HG03060 (cell line): ENCODE measurements at regions not wholly inside any gene's neighbourhood (a gene's known extent, or its start where the extent isn't known, plus 50 kb on each side); places are given as distances from the start of the nearest gene placed in this dataset.

Source experiments
- ATAC-seq: cut with Tn5 transposase; IDR thresholded peaks from one replicate; pipeline ENCODE4 v1.9.1; 2021; ENCODE audit warnings: low read depth, moderate number of reproducible peaks; ENCODE audit not compliant: unreplicated experiment

DNA sequence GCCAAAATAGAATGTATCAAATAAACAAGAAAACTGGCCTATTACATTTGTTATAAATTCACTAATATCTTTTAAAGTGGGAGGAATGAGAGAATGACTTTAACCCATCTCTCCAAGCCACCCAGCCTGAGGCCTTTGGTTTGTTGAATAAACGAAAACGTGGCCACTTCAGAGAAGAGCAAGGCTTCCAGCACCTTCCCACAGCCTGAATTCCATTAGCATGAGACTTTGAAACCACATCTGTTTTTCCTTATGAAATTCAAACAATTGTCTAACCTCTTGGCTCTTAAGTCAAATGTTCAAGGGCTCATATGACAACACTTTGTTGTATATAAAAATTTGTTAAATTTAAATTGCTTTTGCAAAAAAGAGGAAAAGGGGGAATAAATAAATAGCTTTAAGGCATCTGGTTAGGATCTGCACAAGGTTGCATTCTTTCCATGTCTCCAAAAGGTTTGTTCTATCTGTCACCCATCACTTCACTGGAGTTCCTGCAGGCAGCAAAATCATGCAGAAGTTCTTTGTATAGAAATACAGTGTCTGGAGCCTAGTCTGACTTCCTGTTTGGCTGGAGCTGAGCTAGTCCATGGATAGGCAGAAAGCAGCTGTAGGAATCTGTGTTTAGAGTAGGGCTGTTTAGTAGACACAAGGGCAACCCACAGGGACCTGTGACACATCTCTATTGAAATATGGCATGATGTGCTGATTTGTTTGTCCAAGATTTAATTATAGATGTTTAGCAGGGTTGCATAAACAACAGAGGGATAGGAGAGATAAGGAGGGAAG, 502.3 kb downstream of the KCTD12 start:
- no peak for ATAC-seq

DNA sequence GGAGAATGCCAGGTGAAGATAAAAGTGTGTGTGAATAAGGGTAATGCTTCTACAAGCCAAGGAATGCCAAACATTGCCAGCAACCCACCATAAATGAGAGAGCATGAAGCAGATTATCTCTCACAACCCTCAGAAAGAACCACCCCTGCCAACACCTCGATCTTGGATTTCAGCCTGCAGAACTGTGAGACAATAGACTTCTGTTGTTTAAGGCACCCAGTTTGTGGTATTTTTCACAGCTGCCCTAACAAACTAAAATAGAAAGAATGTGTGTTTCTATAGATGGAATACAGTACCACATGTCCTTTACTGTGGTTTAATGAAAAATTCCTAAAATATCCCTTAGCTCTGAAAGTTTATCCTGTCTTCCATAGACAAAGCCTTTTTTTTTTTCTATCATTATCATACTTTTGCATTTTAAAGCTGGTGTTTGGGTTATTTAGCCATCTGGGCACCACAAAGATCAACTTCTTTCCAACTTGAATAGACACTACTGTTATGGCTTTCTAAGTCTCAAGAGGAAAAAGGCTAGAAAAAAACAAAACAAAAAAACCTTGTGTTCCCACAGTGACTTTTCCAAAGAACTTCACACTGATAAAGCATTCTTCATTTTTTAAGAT, 505.6 kb downstream of the KCTD12 start:
- no peak for ATAC-seq

GRCh38 chr13:76379341-76380105, 506.7 kb downstream of the KCTD12 start:
- ATAC-seq, result no peak

DNA sequence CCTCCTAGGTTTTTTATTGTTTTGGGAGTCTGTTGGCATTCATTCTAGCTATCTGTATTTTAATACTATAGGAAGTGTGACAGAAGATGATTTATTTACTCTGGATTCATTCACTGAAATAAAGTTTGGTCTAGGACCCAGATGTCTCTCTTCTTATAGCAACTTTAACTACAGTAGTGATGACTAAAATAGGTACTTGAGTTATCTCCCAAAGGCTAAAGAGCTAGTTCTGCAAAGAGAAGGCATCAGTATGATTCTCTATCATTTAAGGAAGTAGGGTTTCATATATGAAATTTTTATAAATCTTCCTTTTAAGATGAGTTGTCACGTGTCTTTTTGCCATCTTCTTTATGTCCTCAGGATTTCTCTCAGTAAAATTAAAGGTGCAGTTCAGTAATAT, 507.4 kb downstream of the KCTD12 start:
- no peak for ATAC-seq

DNA sequence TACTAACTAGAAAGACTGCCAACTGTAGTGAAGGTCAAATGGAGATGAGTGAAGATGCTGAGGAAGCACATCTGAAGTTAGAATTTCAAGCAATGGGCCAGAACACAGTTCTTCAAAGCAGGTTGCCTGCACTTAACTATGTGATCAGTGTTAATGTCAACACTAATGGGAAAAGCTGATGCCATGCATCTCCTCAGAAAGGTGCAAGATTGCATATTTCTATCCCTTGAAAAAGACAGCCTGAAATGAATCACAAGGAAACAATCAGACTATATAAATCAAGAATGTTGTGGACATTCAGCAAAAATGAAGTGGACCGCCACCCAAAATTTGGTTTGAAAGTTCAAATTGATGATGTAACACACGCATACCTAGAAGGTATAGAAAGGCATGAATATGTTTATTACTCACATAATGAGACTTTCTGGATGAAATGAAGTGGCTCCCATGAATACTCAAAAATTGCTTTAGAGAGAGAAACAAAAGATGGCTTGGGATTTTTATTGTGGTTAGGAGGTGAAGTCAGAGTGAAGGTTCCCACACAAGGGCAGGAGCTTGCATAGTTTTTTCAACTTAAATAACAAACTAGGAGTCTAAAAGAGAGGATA, 522.4 kb downstream of the KCTD12 start:
- no peak for ATAC-seq

DNA sequence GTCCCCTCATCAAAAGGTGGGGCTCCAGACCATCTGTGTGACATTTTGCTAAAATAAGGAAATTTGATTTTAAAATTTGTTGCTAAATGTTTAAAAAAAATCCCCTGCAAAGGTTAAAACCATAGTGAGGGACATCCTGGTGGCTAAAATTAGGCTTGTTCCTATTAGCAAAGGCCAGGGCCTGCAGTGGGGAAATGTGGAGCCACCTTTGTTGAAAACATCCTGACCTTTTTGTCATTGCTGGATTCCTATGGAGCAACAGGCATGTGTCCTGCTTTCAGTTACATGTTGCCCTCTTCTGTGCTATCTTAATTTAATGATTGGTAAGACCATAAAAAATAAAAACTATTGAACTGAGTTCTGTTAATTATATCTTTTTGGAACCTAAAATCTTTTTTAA, 524.3 kb downstream of the KCTD12 start:
- no peak for ATAC-seq

DNA sequence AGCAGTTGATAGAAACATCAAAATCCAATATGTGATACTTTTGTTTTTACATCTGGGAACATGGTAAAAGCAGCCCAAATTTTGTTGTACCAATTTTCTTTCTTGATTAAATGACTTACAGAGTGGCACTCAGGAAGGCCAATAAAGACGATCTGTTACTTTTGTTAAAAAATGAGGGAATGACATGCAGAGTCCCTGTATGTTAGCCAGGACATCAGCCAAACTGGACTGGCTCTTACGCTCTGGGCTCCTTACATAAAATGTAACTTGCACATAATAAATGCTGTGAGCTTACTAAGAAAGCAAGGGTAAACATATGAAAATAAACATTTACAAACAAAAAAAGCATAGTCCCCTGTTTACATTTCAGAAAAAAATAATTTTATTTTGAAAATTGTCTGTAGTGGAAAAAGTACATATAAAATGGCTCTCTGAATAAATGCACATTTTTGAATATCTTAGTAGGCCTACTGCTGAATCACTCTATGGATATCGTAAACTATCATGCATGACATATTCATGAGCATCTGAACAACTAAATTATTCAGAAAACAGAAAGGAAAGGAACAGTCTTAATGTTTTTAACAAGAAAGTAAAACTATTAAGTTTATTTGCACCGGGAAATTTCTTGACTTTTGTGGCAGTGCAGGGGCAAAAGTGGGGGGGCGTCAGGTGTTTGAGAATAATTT, 534.5 kb downstream of the KCTD12 start:
- no peak for ATAC-seq

DNA sequence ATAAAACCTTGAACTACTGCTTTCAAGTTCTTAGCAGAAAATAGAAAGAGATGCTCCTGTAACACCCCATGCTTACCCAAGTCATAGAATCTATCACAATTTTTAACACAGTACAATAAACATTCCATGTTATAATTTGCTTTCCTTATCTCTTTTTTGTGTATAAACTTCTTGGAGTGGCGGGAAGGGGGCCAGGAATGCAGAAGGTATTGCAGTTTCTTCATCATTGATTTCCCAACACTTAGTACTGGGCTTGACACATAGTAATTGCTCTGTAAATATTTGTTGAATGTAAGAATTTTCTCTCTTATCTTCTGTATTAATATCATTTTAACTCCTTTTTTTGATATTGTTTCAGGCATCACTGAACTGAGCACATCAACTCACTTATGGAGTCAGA, 535.8 kb downstream of the KCTD12 start:
- no peak for ATAC-seq

GRCh38 chr13:76349700-76350099, 536.5 kb downstream of the KCTD12 start:
- no peak for ATAC-seq

- no peak for ATAC-seq
Observed at GRCh38 chr13:76339649-76340048, 546.6 kb downstream of the KCTD12 start.

DNA sequence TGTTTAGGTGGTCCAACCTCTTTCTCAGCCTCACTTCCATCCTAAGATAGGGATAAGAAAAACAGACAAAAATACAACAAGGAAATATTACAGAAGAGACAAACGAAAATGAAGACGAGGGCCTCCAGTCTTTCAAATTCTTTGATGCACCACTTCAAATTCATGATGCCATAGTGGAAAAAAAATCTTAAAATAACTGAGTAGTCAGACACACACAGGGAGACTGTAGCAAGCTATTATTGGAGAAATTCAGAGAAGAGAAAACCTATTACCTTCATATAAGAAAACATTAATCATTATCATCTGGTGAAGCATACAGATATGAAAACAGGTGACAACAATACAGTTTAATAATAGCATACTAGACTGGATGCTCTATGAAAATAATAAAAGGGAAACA, 548.2 kb downstream of the KCTD12 start:
- no peak for ATAC-seq

DNA sequence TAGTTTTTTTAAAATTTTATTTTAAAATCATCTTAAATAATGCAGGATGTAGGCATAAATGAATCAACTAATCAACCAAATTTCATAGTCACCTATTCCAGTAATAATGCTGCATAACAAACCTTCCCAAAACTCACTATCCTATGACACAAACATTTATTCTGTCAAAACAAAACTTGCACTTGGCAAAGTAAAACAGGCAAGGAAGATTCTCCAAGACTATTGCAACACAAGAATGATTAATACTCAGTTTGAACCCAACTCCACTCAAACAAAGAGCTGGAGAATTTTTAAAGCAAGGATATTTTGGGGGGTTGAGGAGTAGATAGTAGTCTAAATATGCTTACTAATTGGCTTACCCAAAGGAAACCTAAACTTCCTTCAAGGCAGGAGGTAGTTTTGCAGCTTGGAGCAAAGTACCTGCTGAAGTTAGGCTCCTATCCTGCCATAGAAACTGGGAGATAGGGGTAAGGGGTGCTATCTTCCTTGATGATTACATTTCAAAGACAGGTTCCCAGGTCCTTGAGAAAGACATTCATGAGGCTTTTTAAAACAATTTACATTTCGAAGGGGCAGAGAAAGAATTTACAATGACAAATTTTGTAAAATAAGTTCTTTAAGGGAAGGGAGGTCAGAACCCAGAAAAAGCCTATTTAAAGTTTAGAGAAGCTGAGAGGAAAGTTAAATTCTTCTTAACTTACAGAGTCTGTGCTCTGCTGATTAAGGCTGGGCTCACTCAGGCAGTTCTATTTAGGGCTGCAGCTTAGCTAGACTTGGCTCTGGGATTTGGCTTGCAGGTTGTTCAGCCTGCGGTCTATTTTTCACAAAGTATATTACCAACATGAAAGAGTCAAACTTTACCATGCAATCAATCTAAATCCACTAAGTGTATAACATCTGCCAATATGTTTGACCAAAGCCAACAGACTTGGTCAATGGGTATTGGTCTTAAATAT, 549.0 kb downstream of the KCTD12 start:
- no peak for ATAC-seq

DNA sequence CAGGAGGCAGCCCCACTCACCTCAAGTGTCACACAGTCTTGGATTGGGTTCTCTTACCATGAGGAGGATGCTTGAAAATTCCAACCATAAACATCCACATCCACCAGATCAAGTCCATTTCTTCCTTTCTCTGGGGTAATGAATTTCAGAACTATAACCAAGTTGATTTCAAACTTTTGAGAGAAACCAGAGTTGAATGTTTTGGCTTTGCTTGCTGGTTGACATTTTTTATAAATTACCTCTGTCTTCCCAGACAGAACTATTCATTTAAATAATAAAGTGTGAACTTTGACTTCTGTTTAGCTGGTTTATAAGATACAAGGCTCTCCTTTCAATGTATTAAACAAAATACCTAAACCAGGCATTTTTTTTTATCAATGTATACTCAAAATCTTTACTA, 550.7 kb downstream of the KCTD12 start:
- no peak for ATAC-seq

DNA sequence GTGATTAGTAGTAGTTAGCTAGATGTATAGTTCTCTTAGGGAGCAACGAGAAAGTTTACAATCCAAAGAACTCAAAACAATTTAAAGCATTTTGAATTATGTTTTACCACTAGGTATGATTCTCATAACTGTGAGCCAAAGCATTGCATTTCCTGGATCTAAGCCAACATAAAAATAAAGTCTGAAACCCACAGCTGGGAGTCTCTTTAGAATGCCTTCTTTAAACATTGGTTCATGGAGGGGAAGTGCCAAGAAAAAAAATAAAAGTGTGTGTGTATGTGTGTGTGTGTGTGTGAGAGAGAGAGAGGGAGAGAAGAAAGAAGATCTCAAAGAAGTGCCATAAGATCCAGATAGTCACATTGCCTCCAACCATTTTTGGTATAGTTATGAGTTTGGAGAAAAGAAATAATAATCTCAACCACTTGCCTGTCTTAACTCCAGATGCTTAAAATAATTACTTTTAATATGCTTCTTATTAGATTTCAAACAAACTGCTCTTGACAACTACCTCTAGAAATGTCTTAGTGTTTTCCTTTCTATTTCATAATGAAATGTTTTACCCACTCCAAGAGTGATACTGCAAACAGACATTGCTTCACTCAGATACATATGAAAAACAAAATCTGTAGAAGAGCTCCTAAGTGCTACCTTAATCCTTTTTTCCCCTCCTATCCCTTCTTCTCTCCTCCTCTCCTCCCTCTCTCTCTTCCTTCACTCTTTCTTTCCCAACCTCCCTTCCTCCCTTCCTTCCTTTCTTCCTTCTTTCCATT, 554.1 kb downstream of the KCTD12 start:
- no peak for ATAC-seq

- no peak for ATAC-seq
Observed at GRCh38 chr13:76330761-76331160, 555.4 kb downstream of the KCTD12 start.

DNA sequence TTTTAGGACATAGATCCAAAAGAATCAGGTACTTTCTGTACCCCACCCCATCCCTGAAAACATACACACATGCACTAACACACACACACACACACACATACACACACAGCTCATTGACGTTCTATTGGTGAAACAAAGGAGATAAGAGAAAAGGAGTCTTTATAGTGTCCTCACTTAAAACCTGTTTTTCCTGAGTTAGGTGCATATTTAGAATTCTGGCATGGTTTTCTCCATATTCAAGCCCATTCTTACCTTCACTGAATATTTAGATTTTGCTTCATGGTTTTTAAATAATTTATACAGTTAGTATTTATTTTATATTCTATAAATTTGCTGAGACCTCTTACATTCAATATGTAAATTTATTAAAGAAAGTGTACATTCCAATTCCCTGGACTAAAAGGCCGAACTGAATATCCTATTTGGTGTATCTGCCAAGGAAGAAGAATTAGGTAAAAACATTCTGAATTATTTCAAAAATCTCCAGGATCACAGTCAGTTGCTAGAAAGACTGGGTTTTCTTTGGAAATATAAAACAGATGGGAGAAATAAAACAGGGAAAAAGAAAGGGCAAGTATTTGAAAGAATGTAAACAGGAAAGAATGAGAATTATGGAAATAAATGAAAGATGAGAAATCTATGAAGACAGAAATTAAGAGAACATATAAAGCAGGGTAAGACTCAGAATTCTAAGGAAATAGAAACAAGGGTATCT, 556.2 kb downstream of the KCTD12 start:
- ATAC-seq, result no peak

- ATAC-seq, result no peak
Observed at GRCh38 chr13:76329004-76329403, 557.2 kb downstream of the KCTD12 start.

DNA sequence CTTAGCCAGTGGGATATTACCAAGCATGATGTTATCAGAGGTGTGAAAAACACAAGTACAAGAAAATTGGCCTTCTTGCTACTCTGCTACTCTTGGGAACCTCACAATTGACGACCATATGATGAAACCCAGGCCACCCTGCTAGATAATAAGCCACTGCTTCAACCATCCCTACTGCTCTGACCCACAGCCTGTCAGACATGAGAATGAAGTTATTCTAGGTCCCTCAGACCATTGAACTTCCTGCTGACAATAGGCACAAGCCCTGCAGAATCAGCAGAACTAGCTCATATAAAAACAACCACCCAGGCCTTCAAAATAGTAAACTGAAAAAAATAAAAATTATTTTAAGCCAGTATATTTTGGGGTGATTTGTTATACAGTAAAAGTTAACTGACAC, 559.9 kb downstream of the KCTD12 start:
- no peak for ATAC-seq
